ENCODE measurements at regions not wholly inside any gene's neighbourhood (a gene's known extent, or its start where the extent isn't known, plus 50 kb on each side); places are given as distances from the start of the nearest gene placed in this dataset.
"Not testable (repeated sequence)": the region's sequence is repeated elsewhere in the genome, so short reads cannot be mapped to it uniquely, and the experiment has no call there.

DNA sequence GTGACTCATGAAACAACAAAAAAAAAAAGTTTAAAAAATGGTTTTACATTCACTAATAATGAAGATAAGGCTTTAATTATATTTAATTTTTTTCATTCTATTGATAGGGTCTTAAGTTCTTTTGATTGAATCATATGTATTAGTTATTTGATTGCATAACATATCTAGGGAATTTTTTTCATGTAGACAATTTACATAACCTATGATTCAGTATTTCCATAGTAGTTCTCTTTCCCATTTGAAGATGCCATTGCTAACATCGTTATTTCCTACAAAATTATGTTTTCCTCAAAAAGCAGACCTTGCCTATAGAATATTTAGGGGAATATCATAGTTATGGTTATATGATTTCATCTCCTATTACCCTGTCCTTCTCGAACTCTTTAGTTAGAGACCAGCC is 463.4 kb downstream of the TFAP2B start:
- no peak overlapping the region for H3K4me3 Mint-ChIP-seq
- H3K9me3 Mint-ChIP-seq, result peaks cover 0 to 2% (median 0%) of the 10 kb centered on the region in 3 donors

DNA sequence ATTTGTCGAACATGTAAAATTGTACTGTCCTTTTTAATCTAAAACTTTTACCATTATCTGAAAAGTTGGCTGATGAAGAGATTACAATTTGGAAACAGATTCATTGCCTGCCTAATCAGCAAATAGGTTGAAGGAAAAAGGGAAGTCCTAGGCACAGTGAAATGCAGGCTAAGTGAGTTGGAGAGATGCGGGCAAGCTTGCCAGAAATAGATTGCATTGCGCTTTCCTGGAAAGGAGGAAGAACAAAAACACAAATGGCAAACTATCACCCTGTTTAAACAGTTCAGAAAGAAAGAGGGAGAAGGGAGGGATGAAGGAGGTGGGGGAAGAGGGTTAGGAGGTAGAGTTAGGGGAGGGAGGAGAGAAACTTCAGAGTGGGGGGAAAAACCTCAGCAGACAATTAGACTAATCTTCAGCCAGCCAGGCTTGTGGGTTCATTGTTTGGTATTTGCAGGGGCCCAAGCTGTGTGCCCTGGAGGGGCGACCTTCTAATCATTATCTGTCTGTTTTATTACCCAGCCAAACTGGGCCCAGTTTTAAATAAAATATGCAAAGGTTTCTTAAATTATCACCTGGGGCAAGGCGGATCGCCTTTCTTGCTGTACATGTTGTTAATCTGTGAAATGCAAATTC is 465.2 kb downstream of the TFAP2B start:
- Mint-ChIP-seq H3K9me3 (peaks cover 0 to 2% (median 0%) of the 10 kb centered on the region in 3 donors), H3K4me3 (no peak overlapping the region), H3K36me3 (no peaks in the 10 kb centered on the region), H3K4me1 (no peaks in the 10 kb centered on the region), H3K27ac (no peak overlapping the region), H3K27me3 (no peaks in the 10 kb centered on the region)

More for the DNA sequence above, 463.4 kb downstream of the TFAP2B start:
- H3K27ac Mint-ChIP-seq, result no peak overlapping the region
- no peaks in the 10 kb centered on the region for H3K36me3 Mint-ChIP-seq
- no peaks in the 10 kb centered on the region for H3K27me3 Mint-ChIP-seq
- H3K4me1 Mint-ChIP-seq, result no peaks in the 10 kb centered on the region

DNA sequence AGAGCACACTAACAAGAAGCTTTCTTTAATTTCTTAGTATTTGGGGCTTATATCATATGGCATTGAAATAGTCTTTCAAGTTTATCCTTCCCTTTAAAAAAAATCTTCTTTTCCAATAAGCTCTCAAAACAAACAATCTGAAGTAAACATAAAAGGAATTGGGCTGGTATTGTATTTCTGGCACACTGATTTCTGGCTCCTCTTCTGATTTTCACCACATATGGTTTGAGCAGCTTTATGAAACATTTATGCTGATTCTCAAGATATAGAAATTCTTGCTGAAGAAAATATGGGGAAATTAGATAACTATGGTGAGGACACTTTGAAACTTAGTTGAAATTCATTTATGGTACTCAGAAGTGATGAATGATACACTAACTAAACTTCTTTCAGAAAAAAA is 467.2 kb downstream of the TFAP2B start:
- Mint-ChIP-seq H3K9me3 (peaks cover 0 to 2% (median 0%) of the 10 kb centered on the region in 3 donors), H3K4me3 (no peak overlapping the region), H3K27ac (no peak overlapping the region), H3K4me1 (no peaks in the 10 kb centered on the region), H3K36me3 (no peaks in the 10 kb centered on the region), H3K27me3 (no peaks in the 10 kb centered on the region)

DNA sequence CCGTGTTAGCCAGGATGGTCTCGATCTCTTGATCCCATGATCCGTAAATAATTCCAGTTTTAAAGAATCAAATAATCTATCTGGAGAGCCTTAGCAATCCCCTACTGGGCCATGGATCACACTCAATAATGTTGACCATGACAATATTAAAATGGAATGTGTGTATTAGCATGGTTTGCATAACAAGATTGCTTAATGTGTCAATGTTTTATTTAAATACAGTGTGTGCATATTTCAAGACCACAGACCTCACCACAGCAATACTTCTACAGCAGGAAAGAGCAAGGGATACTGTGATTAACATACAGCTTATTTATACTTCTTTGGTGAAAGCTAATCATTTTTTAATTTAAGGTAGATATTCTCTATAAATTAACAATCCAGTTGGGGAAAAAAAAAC is 470.4 kb downstream of the TFAP2B start:
- Mint-ChIP-seq H3K4me3 (no peak overlapping the region), H3K27ac (no peak overlapping the region), H3K36me3 (no peaks in the 10 kb centered on the region), H3K27me3 (no peaks in the 10 kb centered on the region), H3K9me3 (no peaks in the 10 kb centered on the region), H3K4me1 (no peaks in the 10 kb centered on the region)

DNA sequence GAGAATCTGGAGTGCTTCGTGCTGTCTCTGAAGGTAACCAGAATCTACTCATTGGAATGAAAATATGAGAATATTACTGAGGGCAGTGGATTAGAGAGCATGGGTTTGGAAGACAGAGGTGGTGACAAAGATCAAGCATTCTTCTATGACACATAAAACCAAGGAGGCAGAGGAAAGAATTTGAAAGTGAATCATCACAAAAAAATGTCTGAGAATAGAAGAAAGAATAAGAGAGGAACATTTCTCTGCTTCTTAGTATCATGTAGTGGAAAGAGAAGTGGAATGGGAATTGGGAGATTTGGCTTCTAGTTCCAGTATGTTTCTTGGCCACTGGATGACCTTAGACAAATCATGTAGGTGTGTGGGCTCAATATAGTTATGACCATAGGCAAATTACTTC is 474.0 kb downstream of the TFAP2B start:
- H3K27me3 Mint-ChIP-seq, result no peaks in the 10 kb centered on the region
- peaks cover 0 to under 1% (median 0%) of the 10 kb centered on the region in 3 donors for H3K4me1 Mint-ChIP-seq
- H3K27ac Mint-ChIP-seq, result no peak overlapping the region
- no peaks in the 10 kb centered on the region for H3K36me3 Mint-ChIP-seq
- no peaks in the 10 kb centered on the region for H3K9me3 Mint-ChIP-seq
- H3K4me3 Mint-ChIP-seq, result no peak overlapping the region

DNA sequence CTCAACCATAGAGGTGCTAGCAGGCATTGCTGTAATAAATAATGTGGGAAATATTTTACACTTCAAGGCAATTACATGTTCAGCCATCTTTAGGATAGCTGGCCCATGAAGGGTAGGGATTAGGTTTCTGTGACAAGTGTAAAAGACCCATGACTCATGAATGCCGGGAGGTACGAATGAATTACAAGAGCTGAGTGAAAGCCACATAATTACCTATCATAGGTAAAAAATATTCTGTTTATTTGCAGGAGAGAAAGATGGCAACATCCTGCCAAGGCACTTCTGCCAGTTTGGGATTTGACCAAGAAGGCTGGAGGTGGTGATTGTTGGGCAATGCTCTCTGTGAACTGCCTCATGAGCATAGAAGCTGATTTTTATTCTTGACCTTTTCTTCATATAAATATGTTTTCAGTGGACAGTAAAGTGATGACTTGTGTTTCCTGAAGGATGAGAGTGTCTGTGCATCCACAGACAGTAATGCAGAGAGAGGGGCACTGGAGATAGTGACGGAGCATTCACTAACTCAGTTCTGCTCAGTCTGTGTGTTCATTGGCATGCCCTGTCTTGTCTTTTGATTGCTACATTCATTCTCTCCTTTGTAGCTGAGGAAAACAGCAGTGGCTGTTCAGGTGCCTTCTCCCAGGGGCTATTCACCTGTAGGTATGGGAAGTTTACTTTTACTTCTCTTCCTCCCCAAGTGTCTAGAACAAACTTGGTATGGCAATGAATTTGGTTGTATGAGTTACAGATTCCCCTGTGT is 481.1 kb downstream of the TFAP2B start:
- Mint-ChIP-seq H3K4me3 (no peak overlapping the region), H3K4me1 (peaks cover 0 to 1% (median 0%) of the 10 kb centered on the region in 3 donors), H3K36me3 (no peaks in the 10 kb centered on the region), H3K9me3 (peaks cover 0 to 2% (median 0%) of the 10 kb centered on the region in 3 donors), H3K27ac (no peak overlapping the region), H3K27me3 (no peaks in the 10 kb centered on the region)

DNA sequence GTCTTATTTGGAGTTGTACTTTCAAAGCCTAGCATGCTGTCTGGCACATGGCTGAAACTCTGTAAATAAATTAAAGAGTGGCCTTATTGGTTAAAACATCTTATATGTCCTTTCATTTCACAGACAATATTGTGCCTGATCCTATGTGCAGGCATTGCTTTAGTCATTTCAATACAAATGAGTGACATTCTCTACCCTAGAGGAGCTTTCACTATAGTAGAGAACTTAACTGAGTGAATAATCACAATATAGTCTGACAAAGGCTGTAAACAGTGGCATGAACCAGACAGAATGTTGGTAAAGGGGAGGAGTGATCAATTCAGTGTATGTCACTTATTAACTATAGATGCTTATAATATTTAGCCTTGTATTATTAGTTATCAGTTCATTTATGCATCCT is 481.8 kb downstream of the TFAP2B start:
- Mint-ChIP-seq H3K27me3 (no peaks in the 10 kb centered on the region), H3K9me3 (peaks cover 0 to 2% (median 0%) of the 10 kb centered on the region in 3 donors), H3K27ac (no peak overlapping the region), H3K4me1 (peaks cover 0 to 1% (median 0%) of the 10 kb centered on the region in 3 donors), H3K36me3 (no peaks in the 10 kb centered on the region), H3K4me3 (no peak overlapping the region)

DNA sequence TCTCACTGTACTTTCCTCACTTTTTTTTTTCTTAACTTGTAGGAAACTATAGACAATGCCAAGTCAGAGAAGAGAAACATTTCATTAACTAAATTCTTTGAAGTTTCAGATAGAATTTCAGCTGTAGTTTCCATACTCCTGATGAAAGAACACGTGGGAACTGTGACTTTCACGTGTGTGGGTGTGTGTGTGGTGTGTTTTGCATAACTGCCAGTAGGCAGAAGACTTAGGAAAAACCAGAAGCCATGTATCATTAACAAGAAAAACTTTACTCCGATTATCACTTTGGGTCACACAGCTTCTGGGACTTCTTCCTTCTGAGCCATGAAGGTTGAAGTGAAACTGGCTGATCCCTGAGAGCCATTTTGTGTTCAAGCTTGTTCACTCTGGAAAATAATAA is 483.3 kb downstream of the TFAP2B start:
- Mint-ChIP-seq H3K27me3 (no peaks in the 10 kb centered on the region), H3K36me3 (no peaks in the 10 kb centered on the region), H3K9me3 (peaks cover 0 to 2% (median 0%) of the 10 kb centered on the region in 3 donors), H3K27ac (no peak overlapping the region), H3K4me3 (no peak overlapping the region), H3K4me1 (peaks cover 0 to 1% (median 0%) of the 10 kb centered on the region in 3 donors)

DNA sequence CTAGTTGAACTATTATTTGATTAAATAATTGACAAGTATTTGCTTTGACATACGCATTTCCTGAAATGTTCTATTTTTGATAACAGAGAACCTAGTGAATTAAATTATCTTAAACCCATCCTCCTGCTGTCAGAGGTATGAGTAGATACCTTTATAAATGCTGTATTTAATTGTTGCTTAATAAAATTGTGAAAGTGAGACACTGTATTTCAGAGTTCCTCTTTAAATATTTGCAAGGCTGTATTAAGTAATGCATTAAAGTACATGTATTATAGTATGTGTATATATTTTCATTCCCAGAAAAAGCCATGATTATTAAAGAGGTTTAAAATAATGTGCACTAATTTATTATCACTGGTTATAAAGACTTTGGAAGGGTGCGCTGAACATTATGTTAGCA is 483.8 kb downstream of the TFAP2B start:
- no peaks in the 10 kb centered on the region for H3K36me3 Mint-ChIP-seq
- H3K27ac Mint-ChIP-seq, result no peak overlapping the region
- H3K27me3 Mint-ChIP-seq, result no peaks in the 10 kb centered on the region
- peaks cover 0 to 2% (median 0%) of the 10 kb centered on the region in 3 donors for H3K9me3 Mint-ChIP-seq
- H3K4me1 Mint-ChIP-seq, result peaks cover 0 to 1% (median 0%) of the 10 kb centered on the region in 3 donors
- no peak overlapping the region for H3K4me3 Mint-ChIP-seq

DNA sequence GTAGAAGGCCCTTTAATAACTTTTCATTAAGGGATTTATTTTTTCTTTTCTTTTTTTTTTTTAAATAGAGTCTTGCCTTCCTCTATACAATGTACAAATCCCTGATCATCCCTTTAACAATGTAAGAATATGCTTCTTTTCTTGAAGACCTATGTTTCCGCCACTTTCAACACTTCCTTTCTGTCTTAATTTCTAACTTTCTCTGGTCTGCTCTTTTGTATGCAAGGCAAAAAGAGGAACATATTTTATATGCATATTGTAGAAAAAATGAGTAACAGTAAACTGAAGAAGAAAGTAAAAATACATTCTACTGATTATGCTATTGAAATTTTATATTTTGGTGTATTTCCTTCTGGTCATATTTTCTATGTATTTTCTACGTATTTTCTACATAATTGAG is 484.7 kb downstream of the TFAP2B start:
- H3K27ac Mint-ChIP-seq, result no peak overlapping the region
- no peaks in the 10 kb centered on the region for H3K4me1 Mint-ChIP-seq
- H3K36me3 Mint-ChIP-seq, result no peaks in the 10 kb centered on the region
- no peaks in the 10 kb centered on the region for H3K27me3 Mint-ChIP-seq
- H3K9me3 Mint-ChIP-seq, result peaks cover 0 to 2% (median 0%) of the 10 kb centered on the region in 3 donors
- no peak overlapping the region for H3K4me3 Mint-ChIP-seq

DNA sequence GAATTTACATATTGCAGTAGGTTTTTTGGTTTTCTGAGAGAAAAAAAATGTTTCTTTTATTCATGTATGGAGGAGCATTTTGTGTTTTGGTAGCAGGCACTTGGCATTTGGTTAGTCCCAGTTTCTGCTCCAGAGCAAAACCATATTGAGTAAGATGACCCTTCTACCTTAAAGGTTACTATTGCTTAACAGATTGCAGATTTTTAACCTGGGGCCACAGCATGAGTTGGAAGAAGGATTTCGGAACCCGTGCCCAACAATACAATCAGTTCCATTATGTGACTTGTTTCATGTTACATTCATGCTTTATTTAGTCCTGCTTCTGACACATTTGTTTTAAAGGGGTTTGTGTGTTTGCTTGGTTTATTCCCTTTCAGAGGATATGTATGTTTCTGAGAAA is 496.3 kb downstream of the TFAP2B start:
- Mint-ChIP-seq H3K4me1 (no peaks in the 10 kb centered on the region), H3K4me3 (no peak overlapping the region), H3K27ac (no peak overlapping the region), H3K27me3 (no peaks in the 10 kb centered on the region), H3K9me3 (peaks cover 0 to 8% (median 3%) of the 10 kb centered on the region in 3 donors), H3K36me3 (no peaks in the 10 kb centered on the region)

DNA sequence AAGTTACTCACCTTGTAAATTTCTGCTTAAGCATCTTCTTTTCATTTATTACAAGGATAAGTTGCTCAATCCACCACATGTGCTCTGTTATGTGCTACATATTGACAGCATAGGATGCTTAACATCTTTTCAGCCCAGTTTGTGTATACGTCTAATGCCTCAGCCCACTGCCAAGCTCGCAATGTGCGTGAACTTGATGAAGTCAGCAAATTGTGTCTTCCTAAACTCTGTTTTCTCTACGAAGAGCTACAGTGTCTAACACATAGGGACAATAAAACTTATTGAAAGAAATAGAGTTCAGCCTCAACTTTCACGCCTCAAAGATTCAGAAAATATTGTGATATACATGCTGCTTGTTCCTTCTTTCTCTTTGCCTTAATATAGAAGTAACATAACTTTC is 500.0 kb downstream of the TFAP2B start:
- no peaks in the 10 kb centered on the region for H3K4me1 Mint-ChIP-seq
- H3K27me3 Mint-ChIP-seq, result no peaks in the 10 kb centered on the region
- no peak overlapping the region for H3K4me3 Mint-ChIP-seq
- peaks cover 2% of the 10 kb centered on the region for H3K36me3 Mint-ChIP-seq
- H3K9me3 Mint-ChIP-seq, result peaks cover 4 to 13% (median 6%) of the 10 kb centered on the region in 3 donors
- H3K27ac Mint-ChIP-seq, result no peak overlapping the region

DNA sequence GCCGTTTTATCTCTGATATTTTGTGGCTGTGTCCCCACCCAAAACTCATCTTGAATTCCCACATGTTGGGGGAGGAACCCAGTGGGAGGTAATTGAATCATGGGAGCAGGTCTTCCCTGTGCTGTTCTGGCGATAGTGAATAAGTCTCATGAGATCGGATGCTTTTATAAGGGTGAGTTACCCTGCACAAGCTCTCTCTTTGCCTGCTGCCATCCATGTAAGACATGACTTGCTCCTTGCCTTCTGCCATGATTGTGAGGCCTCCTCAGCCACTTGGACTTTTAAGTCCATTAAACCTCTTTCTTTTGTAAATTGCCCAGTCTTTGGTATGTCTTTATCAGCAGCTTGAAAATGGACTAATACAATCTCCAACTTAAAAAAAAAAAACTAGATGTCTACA is 502.8 kb downstream of the TFAP2B start:
- not testable (repeated sequence) for H3K27me3 Mint-ChIP-seq

DNA sequence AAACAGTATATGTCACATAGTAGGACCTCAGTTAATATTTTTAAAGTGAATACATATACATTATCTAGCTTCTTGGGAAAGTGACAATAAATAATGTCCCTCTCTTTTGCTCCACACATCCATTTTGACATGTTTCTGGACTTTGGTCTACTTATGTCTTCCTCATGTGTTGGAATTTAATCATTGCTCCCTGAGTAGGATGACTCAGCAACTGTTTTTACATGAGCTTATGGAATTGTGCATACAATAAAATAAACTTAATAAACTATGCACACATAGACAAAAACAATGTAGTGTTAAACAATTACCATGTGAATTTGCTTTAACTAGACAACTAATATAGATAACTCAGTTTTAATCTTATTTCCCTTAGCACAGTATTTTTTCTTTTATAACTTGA is 503.8 kb downstream of the TFAP2B start:
- Mint-ChIP-seq H3K27me3 (no peaks in the 10 kb centered on the region), H3K27ac (no peak overlapping the region), H3K4me3 (no peak overlapping the region), H3K4me1 (no peaks in the 10 kb centered on the region), H3K36me3 (peaks cover 2% of the 10 kb centered on the region), H3K9me3 (peaks cover 4 to 9% (median 6%) of the 10 kb centered on the region in 3 donors)

More for the DNA sequence above, 502.8 kb downstream of the TFAP2B start:
- not testable (repeated sequence) for H3K27ac Mint-ChIP-seq, H3K9me3 Mint-ChIP-seq, H3K4me1 Mint-ChIP-seq, H3K36me3 Mint-ChIP-seq, H3K4me3 Mint-ChIP-seq

DNA sequence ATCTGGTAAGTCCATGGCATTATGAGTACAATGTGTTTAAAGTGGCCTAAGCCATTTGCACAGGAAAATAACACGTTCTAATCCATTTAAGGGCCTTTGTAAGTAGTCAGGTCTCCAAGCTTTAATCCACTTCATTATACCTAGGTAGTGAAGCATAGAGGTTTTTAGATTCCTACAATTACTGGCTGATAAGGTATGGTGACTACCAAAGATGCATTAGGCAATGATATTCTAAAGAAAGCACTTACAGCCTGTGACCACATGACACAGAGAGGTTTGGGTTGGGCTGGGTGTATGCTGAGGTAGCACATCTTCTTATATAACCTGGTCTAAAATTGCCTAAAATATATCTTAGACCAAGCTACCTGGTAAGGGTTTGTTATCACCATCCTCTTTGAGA is 504.4 kb downstream of the TFAP2B start:
- Mint-ChIP-seq H3K27ac (no peak overlapping the region), H3K4me3 (no peak overlapping the region), H3K4me1 (no peaks in the 10 kb centered on the region), H3K27me3 (no peaks in the 10 kb centered on the region), H3K9me3 (peaks cover 4 to 9% (median 6%) of the 10 kb centered on the region in 3 donors), H3K36me3 (peaks cover 2% of the 10 kb centered on the region)

DNA sequence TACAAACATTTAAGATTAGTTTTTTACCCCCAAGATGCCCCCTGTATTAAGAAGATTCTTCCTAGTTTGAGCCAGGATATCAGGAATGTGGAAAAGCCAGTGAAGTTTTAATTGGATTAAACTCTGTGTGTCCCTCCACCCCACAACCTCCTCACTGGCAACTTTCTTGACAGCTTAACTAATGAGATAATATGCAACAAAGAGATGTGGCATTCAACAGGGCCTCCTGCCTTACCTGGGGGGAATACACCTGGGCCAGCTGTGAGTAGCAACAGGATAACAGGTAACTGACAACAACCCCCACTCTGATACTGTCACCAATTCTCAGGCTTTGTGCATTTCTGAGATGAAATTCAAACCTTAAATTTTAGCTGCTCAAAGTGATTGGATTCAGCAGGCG is 512.3 kb downstream of the TFAP2B start:
- peaks cover 3% of the 10 kb centered on the region for H3K27me3 Mint-ChIP-seq

More for the DNA sequence above, 512.3 kb downstream of the TFAP2B start:
- H3K4me3 Mint-ChIP-seq, result no peak overlapping the region
- H3K27ac Mint-ChIP-seq, result no peak overlapping the region
- no peaks in the 10 kb centered on the region for H3K4me1 Mint-ChIP-seq
- peaks cover 0 to 4% (median 1%) of the 10 kb centered on the region in 3 donors for H3K9me3 Mint-ChIP-seq
- no peaks in the 10 kb centered on the region for H3K36me3 Mint-ChIP-seq
